CD4-positive, alpha-beta memory T cell (primary cell): ENCODE measurements at regions not wholly inside any gene's neighbourhood (a gene's known extent, or its start where the extent isn't known, plus 50 kb on each side); places are given as distances from the start of the nearest gene placed in this dataset.

Source experiments
- CTCF ChIA-PET: fragments of 350-600 bp; sonication (Branson Sonifier 250); formaldehyde crosslinking; loops from one replicate; lab custom pipeline; 2021; ENCODE audit warnings: inconsistent platforms; ENCODE audit not compliant: partially characterized antibody; lab: Charles Lee
- POLR2A ChIA-PET: fragments of 350-600 bp; sonication (Branson Sonifier 250); formaldehyde crosslinking; loops from one replicate; lab custom pipeline; 2021; ENCODE audit not compliant: partially characterized antibody; lab: Charles Lee
- DNase-seq, 5 donors: peaks; one replicate each; pipeline versions ENCODE4 v3.0.0 to v3.0.0-alpha.2; 2020 to 2022; ENCODE audit warnings: mixed read lengths in 1 of 5
- H3K27ac ChIP-seq: one replicate; pipeline ENCODE4 v1.7.0; 2013; ENCODE audit warnings: low read depth, low read length
- H3K27me3 ChIP-seq: 2 replicates; pipeline ENCODE4 v1.7.0; 2013; ENCODE audit warnings: mild to moderate bottlenecking, low read length, moderate library complexity; ENCODE audit not compliant: insufficient read depth
- H3K36me3 ChIP-seq: 2 replicates; pipeline ENCODE4 v1.7.0; 2013; ENCODE audit warnings: mild to moderate bottlenecking, low read length, moderate library complexity; ENCODE audit not compliant: insufficient read depth
- H3K4me1 ChIP-seq: 2 replicates; pipeline ENCODE4 v1.7.0; 2013; ENCODE audit warnings: mild to moderate bottlenecking, low read length, moderate library complexity; ENCODE audit not compliant: insufficient read depth
- H3K4me3 ChIP-seq, 2 donors: one replicate each; pipeline ENCODE4 v1.7.0; 2013; ENCODE audit warnings: low read length in 2 of 2, mild to moderate bottlenecking in 1 of 2
- H3K9me3 ChIP-seq, 2 donors: one replicate each; pipeline ENCODE4 v1.7.0; 2013; ENCODE audit warnings: low read length in 2 of 2, control low read depth in 1 of 2; ENCODE audit not compliant: control insufficient read depth in 1 of 2
- H3K27ac Mint-ChIP-seq, 7 donors: one replicate each; pipeline ENCODE4 v1.8.0; 2020 to 2021; ENCODE audit warnings: mixed read lengths in 7 of 7, mild to moderate bottlenecking in 6 of 7, inconsistent platforms in 3 of 7, moderate library complexity in 3 of 7
- H3K27me3 Mint-ChIP-seq, 2 donors: one replicate each; pipeline ENCODE4 v1.8.0; 2020 to 2021; ENCODE audit warnings: mixed read lengths in 2 of 2
- H3K36me3 Mint-ChIP-seq, 2 donors: one replicate each; pipeline ENCODE4 v1.8.0; 2020 to 2021; ENCODE audit warnings: mixed read lengths in 2 of 2, inconsistent platforms in 1 of 2, mild to moderate bottlenecking in 1 of 2
- H3K4me1 Mint-ChIP-seq, 4 donors: one replicate each; pipeline ENCODE4 v1.8.0; 2020 to 2021; ENCODE audit warnings: mixed read lengths in 4 of 4, mild to moderate bottlenecking in 1 of 4
- H3K4me3 Mint-ChIP-seq, 8 donors: one replicate each; pipeline ENCODE4 v1.8.0; 2020 to 2021; ENCODE audit warnings: mixed read lengths in 8 of 8, mild to moderate bottlenecking in 7 of 8, moderate library complexity in 6 of 8, inconsistent platforms in 3 of 8
- H3K9me3 Mint-ChIP-seq, 8 donors: one replicate each; pipeline ENCODE4 v1.8.0; 2020 to 2021; ENCODE audit warnings: mixed read lengths in 8 of 8, mild to moderate bottlenecking in 5 of 8, inconsistent platforms in 3 of 8, moderate library complexity in 1 of 8
- intact Hi-C: fragments of 100-400 bp; cut with micrococcal nuclease; formaldehyde crosslinking; loops from one replicate; pipeline ENCODE4 v1.15.1; 2023

GRCh38 chr1:30104551-30104950 lies 618.8 kb downstream of the MATN1 start:
- ChIA-PET POLR2A (no interaction called here), CTCF (no interaction called here)
- H3K36me3 ChIP-seq = no peaks in the 10 kb centered on the region
- peaks cover 12 to 15% of the 10 kb centered on the region in 2 donors for H3K27me3 Mint-ChIP-seq
- no peaks in the 10 kb centered on the region for H3K9me3 ChIP-seq
- H3K36me3 Mint-ChIP-seq = no peaks in the 10 kb centered on the region
- peaks cover 9% of the 10 kb centered on the region for H3K27me3 ChIP-seq
- DNase-seq = no peak
- H3K27ac ChIP-seq = no peak overlapping the region
- intact Hi-C loops = no loop called here
- H3K4me3 Mint-ChIP-seq = no peak overlapping the region
- H3K4me3 ChIP-seq = no peak overlapping the region
- no peaks in the 10 kb centered on the region for H3K4me1 ChIP-seq
- H3K4me1 Mint-ChIP-seq = no peaks in the 10 kb centered on the region
- no peaks in the 10 kb centered on the region for H3K9me3 Mint-ChIP-seq
- no peak overlapping the region for H3K27ac Mint-ChIP-seq

GRCh38 chr1:30103708-30104411 lies 619.5 kb downstream of the MATN1 start:
- no peak overlapping the region for H3K27ac ChIP-seq
- no peaks in the 10 kb centered on the region for H3K9me3 ChIP-seq
- Mint-ChIP-seq H3K27me3 (peaks cover 9 to 11% of the 10 kb centered on the region in 2 donors), H3K4me1 (no peaks in the 10 kb centered on the region), H3K4me3 (no peak overlapping the region), H3K36me3 (no peaks in the 10 kb centered on the region), H3K27ac (no peak overlapping the region), H3K9me3 (no peaks in the 10 kb centered on the region)
- intact Hi-C loops = no loop called here
- no peak overlapping the region for H3K4me3 ChIP-seq
- H3K36me3 ChIP-seq = no peaks in the 10 kb centered on the region
- POLR2A ChIA-PET = no interaction called here
- CTCF ChIA-PET = no interaction called here
- H3K4me1 ChIP-seq = no peaks in the 10 kb centered on the region
- peaks cover 6% of the 10 kb centered on the region for H3K27me3 ChIP-seq
- DNase-seq = no peak

- intact Hi-C loops = no loop called here
- DNase-seq = no peak
- Histone ChIP-seq H3K27me3 (no peaks in the 10 kb centered on the region), H3K36me3 (no peaks in the 10 kb centered on the region), H3K4me3 (no peak overlapping the region), H3K27ac (no peak overlapping the region), H3K9me3 (no peaks in the 10 kb centered on the region), H3K4me1 (no peaks in the 10 kb centered on the region)
- H3K27ac Mint-ChIP-seq = no peak overlapping the region
- no peaks in the 10 kb centered on the region for H3K9me3 Mint-ChIP-seq
- H3K4me1 Mint-ChIP-seq = no peaks in the 10 kb centered on the region
- H3K4me3 Mint-ChIP-seq = no peak overlapping the region
- no peaks in the 10 kb centered on the region for H3K36me3 Mint-ChIP-seq
- ChIA-PET CTCF (no interaction called here), POLR2A (no interaction called here)
- peaks cover 9 to 12% of the 10 kb centered on the region in 2 donors for H3K27me3 Mint-ChIP-seq
These were observed 620.8 kb downstream of the MATN1 start for GRCh38 chr1:30102605-30103004.

GRCh38 chr1:30101487-30102227 lies 621.7 kb downstream of the MATN1 start:
- H3K36me3 Mint-ChIP-seq = no peaks in the 10 kb centered on the region
- H3K4me1 Mint-ChIP-seq = no peaks in the 10 kb centered on the region
- CTCF ChIA-PET = no interaction called here
- Histone ChIP-seq H3K36me3 (no peaks in the 10 kb centered on the region), H3K4me3 (no peak overlapping the region), H3K27me3 (no peaks in the 10 kb centered on the region), H3K9me3 (no peaks in the 10 kb centered on the region), H3K4me1 (no peaks in the 10 kb centered on the region), H3K27ac (no peak overlapping the region)
- POLR2A ChIA-PET = no interaction called here
- intact Hi-C loops = no loop called here
- H3K27me3 Mint-ChIP-seq = peaks cover 3 to 7% of the 10 kb centered on the region in 2 donors
- no peak for DNase-seq
- H3K27ac Mint-ChIP-seq = no peak overlapping the region
- H3K4me3 Mint-ChIP-seq = no peak overlapping the region
- peaks cover 0 to 1% (median 0%) of the 10 kb centered on the region in 8 donors for H3K9me3 Mint-ChIP-seq

GRCh38 chr1:30101016-30101415 lies 622.4 kb downstream of the MATN1 start:
- no peaks in the 10 kb centered on the region for H3K4me1 Mint-ChIP-seq
- H3K27me3 Mint-ChIP-seq = peaks cover 3 to 9% of the 10 kb centered on the region in 2 donors
- H3K4me3 ChIP-seq = no peak overlapping the region
- H3K9me3 ChIP-seq = no peaks in the 10 kb centered on the region
- H3K27me3 ChIP-seq = no peaks in the 10 kb centered on the region
- H3K4me1 ChIP-seq = no peaks in the 10 kb centered on the region
- no peaks in the 10 kb centered on the region for H3K36me3 Mint-ChIP-seq
- H3K27ac Mint-ChIP-seq = no peak overlapping the region
- H3K9me3 Mint-ChIP-seq = peaks cover 0 to 2% (median 0%) of the 10 kb centered on the region in 8 donors
- DNase-seq = no peak
- no peak overlapping the region for H3K27ac ChIP-seq
- H3K4me3 Mint-ChIP-seq = no peak overlapping the region
- ChIA-PET CTCF (no interaction called here), POLR2A (no interaction called here)
- intact Hi-C loops = no loop called here
- H3K36me3 ChIP-seq = no peaks in the 10 kb centered on the region

GRCh38 chr1:30100524-30100862 lies 622.9 kb downstream of the MATN1 start:
- H3K36me3 Mint-ChIP-seq = no peaks in the 10 kb centered on the region
- no peaks in the 10 kb centered on the region for H3K4me1 Mint-ChIP-seq
- no peak overlapping the region for H3K4me3 Mint-ChIP-seq
- peaks cover 0 to 2% (median 0%) of the 10 kb centered on the region in 8 donors for H3K9me3 Mint-ChIP-seq
- intact Hi-C loops = no loop called here
- Histone ChIP-seq H3K9me3 (no peaks in the 10 kb centered on the region), H3K27me3 (no peaks in the 10 kb centered on the region), H3K4me1 (no peaks in the 10 kb centered on the region), H3K27ac (no peak overlapping the region), H3K4me3 (no peak overlapping the region), H3K36me3 (no peaks in the 10 kb centered on the region)
- CTCF ChIA-PET = no interaction called here
- POLR2A ChIA-PET = no interaction called here
- no peak overlapping the region for H3K27ac Mint-ChIP-seq
- H3K27me3 Mint-ChIP-seq = peaks cover 3 to 9% of the 10 kb centered on the region in 2 donors
- no peak for DNase-seq

- no peak for DNase-seq
- CTCF ChIA-PET = no interaction called here
These were observed 623.5 kb downstream of the MATN1 start for GRCh38 chr1:30099587-30100523.

More at GRCh38 chr1:30099587-30100523, 623.5 kb downstream of the MATN1 start:
- Histone ChIP-seq H3K4me3 (no peak overlapping the region), H3K27me3 (no peaks in the 10 kb centered on the region), H3K4me1 (no peaks in the 10 kb centered on the region), H3K27ac (no peak overlapping the region), H3K36me3 (no peaks in the 10 kb centered on the region), H3K9me3 (no peaks in the 10 kb centered on the region)
- Mint-ChIP-seq H3K4me1 (no peaks in the 10 kb centered on the region), H3K27ac (no peak overlapping the region), H3K9me3 (peaks cover 0 to 2% (median 0%) of the 10 kb centered on the region in 8 donors), H3K4me3 (no peak overlapping the region), H3K27me3 (peaks cover 3 to 9% of the 10 kb centered on the region in 2 donors), H3K36me3 (no peaks in the 10 kb centered on the region)
- intact Hi-C loops = no loop called here
- POLR2A ChIA-PET = no interaction called here
